AG20443 (cell line): ENCODE measurements at regions not wholly inside any gene's neighbourhood (a gene's known extent, or its start where the extent isn't known, plus 50 kb on each side); places are given as distances from the start of the nearest gene placed in this dataset.
"Not testable (repeated sequence)": the region's sequence is repeated elsewhere in the genome, so short reads cannot be mapped to it uniquely, and the experiment has no call there.

ENCODE experiments used
- DNase-seq: peaks from one replicate; pipeline ENCODE4 v3.0.0; 2012; ENCODE audit warnings: low spot score, mixed read lengths

DNA sequence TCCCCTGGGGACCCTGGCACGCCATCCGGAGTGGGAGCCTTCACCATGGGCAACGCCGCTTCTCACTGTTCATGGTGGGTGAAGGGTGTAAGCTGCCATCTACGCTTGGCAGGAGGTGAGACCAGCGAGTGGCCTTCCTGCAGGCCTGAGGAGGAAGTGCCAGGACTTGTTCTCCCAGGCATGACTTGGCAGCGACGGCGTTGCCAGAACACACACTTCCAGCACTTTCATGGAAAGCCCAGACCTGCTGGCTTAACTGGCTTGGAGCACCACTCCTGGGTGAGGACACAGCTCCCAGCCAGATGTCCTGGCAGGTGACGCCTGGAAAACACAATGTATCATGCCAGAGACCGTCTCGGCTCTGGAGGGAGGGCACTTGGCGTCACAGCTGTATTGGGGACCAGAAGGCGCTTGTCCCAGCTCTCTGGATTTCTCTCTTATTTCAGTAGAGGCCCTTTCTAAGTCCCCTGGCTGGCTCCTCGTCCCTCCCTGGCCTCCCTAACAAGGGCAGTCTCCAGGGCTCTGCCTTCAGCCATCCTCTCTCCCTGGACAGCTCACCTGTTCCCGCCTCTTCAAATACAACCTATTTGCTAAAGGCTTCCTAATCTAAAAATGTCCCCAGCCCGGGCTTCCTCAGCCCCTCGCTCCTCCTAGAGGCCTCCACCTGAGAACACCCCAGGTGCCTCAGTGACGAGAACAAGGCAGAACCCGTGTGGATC is 188.3 kb downstream of the OLFM1 start:
- DNase-seq: no peak

GRCh38 chr9:135277219-135278201 is 190.0 kb downstream of the OLFM1 start:
- no peak for DNase-seq

GRCh38 chr9:135278586-135278985 is 191.1 kb downstream of the OLFM1 start:
- no peak for DNase-seq

- DNase-seq: no peak
These were observed 191.9 kb downstream of the OLFM1 start for GRCh38 chr9:135279385-135279784.

DNA sequence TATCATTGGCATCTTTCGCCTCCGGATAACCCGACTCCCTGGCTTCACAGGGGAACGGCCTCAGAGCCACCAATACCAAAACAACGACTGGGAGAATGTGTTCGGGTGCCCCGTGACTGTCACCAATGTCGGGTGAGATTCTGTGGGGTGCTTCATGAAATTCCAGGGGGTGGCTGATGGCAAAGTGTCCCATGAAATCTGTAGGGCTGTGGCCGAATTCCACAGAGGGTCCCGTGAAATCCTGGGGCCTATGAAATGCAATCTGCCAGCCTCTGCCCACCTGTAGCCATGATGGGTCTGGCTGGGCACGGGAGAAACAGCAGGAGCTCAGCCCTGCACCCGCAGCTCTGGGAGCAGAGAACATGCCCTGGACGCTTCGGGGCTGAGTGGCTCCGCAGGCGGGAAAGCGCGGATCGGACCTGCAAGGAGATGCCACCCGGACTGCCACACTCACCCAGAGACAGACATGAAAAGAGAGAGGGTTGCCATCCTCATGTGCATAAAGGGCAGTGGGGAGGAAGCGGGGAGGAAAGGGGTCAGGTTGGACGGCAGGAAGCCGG is 192.4 kb downstream of the OLFM1 start:
- DNase-seq: no peak

- DNase-seq: no peak
These were observed 193.2 kb downstream of the OLFM1 start for GRCh38 chr9:135280666-135281065.

- no peak for DNase-seq
These were observed 193.7 kb downstream of the OLFM1 start for GRCh38 chr9:135281151-135281550.

GRCh38 chr9:135281791-135282737 is 194.6 kb downstream of the OLFM1 start:
- peak; percentile 51 for DNase-seq

DNA sequence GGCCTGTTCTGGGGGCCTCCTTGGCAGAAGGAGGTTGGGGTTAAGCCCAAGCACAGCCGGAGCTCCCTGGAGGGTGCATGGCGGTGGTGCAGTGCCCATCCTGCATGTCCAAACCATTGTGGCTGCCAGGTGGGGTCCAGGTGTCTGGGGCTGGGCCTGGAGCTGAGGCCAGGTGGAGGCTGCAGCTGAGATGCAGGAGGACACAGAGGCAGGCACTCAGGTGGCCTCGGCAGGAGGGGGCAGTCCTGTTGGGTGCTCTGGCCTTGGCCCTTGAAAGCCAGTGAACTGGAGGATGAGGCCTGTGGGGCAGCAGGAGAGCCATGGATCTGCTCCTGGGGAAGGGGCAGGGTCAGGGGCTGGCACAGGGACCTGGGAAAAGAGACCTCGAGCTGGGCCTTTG is 195.3 kb downstream of the OLFM1 start:
- DNase-seq: no peak

DNA sequence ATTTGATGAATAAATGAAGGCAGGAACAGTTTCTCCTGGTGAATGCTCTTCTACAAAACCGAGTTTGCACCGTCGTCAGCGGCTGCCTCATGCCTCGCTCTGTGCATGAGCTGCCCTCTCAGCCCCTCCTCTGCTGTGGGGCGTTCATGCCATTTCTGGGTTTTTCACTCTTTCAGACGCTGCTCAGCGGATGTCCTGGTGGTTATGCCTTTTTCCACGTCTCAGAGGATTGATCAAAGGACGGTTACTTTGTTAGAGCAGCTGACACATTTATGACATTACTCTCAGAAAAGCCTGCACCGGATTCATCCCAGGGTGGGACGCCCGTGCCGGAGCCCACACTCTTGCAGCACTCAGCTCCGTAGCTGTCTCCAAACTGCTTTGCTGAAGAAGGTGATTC is 195.9 kb upstream of the PPP1R26 start:
- no peak for DNase-seq

GRCh38 chr9:135284386-135285134 is 195.0 kb upstream of the PPP1R26 start:
- DNase-seq: no peak

- not testable (repeated sequence) for DNase-seq
These were observed 193.2 kb upstream of the PPP1R26 start for GRCh38 chr9:135286187-135286925.

DNA sequence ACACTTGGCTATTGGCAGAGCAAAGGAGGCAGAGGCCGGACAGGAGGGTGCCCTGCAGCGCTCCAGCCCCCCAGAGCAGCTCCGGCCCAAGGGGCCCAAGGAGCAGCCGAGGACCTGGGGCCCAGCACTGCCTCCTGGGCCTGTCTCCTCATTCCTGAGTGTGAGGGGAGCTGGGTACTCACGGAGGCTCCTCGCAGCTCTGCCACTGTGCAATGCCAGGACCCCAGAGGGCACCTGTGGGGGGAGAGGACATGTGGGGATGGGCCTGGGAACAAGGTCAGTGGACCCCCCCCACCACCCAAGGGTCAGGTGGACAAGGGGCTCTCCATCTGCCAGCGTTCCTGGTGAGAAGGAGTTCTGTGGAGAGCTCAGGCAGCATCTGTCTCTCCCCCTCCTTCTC is 192.6 kb upstream of the PPP1R26 start:
- DNase-seq: no peak

GRCh38 chr9:135287627-135288026 is 192.0 kb upstream of the PPP1R26 start:
- DNase-seq: no peak

DNA sequence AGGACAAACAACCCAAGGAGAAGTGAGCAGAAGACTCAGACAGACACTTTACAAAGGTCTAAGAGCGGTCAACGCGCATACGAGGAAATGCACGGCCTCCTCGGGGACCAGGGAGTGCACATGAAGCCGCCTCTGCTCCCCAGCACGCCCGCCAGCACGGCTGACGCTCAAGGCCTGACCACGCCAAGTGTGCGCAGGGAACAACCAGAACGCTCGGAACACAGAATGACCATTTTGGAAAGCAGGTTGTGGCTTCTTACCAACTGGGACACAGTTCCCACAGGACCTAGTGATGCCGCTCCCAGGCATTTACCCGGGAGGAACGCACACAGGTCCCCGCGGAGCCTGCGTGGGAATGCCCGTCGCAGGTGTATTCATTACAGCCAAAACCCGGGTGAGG is 191.5 kb upstream of the PPP1R26 start:
- no peak for DNase-seq

DNA sequence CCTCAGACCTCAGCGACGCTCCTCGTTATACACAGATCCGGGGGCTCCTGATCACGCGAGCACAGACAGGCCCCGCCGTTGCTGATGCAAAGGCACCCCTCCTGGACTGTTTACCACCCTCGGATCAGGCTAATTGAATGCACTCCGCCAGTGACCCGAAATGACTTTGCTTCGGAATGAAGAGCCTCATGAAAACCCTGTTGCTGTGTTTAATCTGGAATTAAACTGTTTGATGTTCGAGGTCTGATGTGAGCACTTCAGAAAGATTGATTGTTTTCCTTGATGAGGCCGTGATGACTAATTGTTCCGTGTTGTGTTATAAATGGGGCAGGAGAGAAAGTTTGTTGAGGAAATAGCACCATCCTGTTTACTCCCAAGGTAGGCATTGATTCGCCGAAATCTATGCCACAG is 190.5 kb upstream of the PPP1R26 start:
- no peak for DNase-seq

GRCh38 chr9:135290086-135290485 is 189.5 kb upstream of the PPP1R26 start:
- DNase-seq: no peak

DNA sequence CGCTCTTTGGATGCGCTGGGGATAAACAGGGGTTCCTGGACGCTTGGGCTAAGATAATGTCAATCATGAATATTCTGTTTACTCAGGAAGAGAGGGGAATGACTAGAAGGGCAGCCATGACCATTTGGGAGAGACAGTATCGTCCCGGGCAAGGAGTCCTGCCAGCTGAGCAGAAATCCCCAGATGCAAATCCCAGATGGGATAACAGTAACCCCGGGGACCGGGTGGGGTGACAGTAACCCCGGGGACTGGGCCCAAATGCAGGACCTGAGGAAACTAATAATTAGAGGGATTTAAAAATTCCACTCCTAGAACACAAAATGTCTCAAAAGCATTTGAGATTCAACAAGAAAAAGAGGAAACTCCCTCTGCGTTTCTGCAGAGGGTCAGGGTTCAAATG is 189.0 kb upstream of the PPP1R26 start:
- no peak for DNase-seq

DNA sequence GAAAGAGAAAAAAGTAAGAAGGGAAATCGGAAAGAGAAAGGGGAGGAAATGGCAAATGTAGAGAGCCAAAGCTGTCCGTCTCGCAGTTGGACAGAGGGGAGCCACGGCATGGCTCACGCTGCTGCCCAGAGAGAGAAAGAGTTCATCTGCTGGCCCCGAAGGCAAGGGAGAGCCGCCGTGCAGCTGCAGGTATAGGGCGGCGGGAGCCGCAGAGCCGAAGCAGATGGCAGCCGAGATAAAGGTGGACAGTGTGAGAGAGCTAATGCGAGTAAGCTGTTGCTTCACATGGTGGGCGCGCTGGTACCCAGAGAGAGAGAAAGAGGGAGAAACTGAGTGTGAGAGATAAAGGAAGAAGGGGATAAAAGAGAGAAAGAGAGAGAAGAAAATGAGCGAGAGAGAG is 188.4 kb upstream of the PPP1R26 start:
- no peak for DNase-seq

DNA sequence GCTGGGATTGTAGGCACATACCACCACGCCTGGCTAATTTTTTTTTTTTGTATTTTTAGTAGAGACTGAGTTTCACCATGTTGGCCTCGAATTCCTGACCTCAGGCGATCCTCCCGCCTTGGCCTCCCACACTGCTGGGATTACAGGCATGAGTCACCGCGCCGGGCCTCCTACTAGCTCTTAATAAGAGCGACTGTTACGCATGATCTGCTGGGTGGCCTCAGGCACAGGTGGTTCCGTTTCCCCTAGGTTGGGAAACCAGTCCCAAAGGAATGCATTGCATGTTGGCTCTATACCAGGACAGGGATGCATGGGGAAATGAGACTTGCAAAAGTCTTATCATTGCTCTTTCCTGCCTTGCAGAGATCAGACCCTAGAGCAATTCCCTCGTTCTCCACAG is 184.7 kb upstream of the PPP1R26 start:
- DNase-seq: no peak
